Right lobe of liver (tissue), 6 donors: ENCODE measurements at regions not wholly inside any gene's neighbourhood (a gene's known extent, or its start where the extent isn't known, plus 50 kb on each side); places are given as distances from the start of the nearest gene placed in this dataset.
"Not testable (repeated sequence)": the region's sequence is repeated elsewhere in the genome, so short reads cannot be mapped to it uniquely, and the experiment has no call there.

Source experiments
- ATAC-seq, 4 donors: fragments of 200-7000 bp; cut with Tn5 transposase; one replicate each; pipeline ENCODE4 v1.9.1; 2020; ENCODE audit warnings: mild to moderate bottlenecking in 4 of 4, moderate library complexity in 4 of 4
- DNase-seq, 3 donors: peaks; one replicate each; pipeline ENCODE4 v3.0.0-alpha.2; 2020
- H3K27ac ChIP-seq, 3 donors: fragments of 200-600 bp; one replicate each; pipeline ENCODE4 v1.8.0; 2022
- H3K27me3 ChIP-seq, 2 donors: fragments of 200-600 bp; one replicate each; pipeline ENCODE4 v1.8.0; 2022
- H3K36me3 ChIP-seq, 4 donors: fragments of 200-600 bp; sonication (generic) in 1 of 4; one replicate each; pipeline versions ENCODE4 v1.5.1 to v1.8.0; 2017 to 2022; ENCODE audit warnings: control low read depth in 1 of 4
- H3K4me1 ChIP-seq, 4 donors: fragments of 200-600 bp; sonication (generic) in 1 of 4; one replicate each; pipeline versions ENCODE4 v1.5.1 to v1.8.0; 2017 to 2022; ENCODE audit warnings: control low read depth in 1 of 4
- H3K4me3 ChIP-seq, 3 donors: fragments of 200-600 bp; one replicate each; pipeline ENCODE4 v1.8.0; 2022
- H3K9me3 ChIP-seq, 4 donors: fragments of 200-600 bp; sonication (generic) in 1 of 4; one replicate each; pipeline versions ENCODE4 v1.5.1 to v1.8.0; 2017 to 2022; ENCODE audit warnings: control low read depth in 1 of 4
- POLR2A ChIP-seq: fragments of 450-650 bp; IDR thresholded peaks from one replicate; pipeline ENCODE4 v1.6.1; 2017; ENCODE audit warnings: antibody characterized with exemption, mild to moderate bottlenecking
- WGBS: methylation state at CpG from one replicate; pipeline ENCODE4 v1.1.6; 2018; ENCODE audit warnings: low coverage, low lambda C conversion rate; ENCODE audit not compliant: insufficient coverage; ENCODE audit errors: missing lambda C conversion rate; 5-methylcytosine and 5-hydroxymethylcytosine counted together
- intact Hi-C, 2 donors: fragments of 100-400 bp; cut with DNase I; formaldehyde crosslinking; loops; one replicate each; pipeline versions ENCODE4 v1.11.2 to v1.14.1; 2022
- TF ChIP-seq, protein P1 (sequence below), 4 donors: fragments of 200-600 bp in 3 of 4; fragments of 450-650 bp in 1 of 4; IDR thresholded peaks; one replicate each; pipeline versions ENCODE4 v1.5.1 to v1.8.0; 2016 to 2022; ENCODE audit warnings: antibody characterized with exemption in 4 of 4, mild to moderate bottlenecking in 2 of 4
- donor health status: DM: no; HTN: yes; CAD: no.
- donor health status: DM: no; HTN: no; CAD: no.
- donor health status: DM: no; HTN: no; CAD: no.
- donor health status: DM: no; HTN: yes; CAD: no.
- donor health status: DM: no; HTN: yes; CAD: no.

DNA sequence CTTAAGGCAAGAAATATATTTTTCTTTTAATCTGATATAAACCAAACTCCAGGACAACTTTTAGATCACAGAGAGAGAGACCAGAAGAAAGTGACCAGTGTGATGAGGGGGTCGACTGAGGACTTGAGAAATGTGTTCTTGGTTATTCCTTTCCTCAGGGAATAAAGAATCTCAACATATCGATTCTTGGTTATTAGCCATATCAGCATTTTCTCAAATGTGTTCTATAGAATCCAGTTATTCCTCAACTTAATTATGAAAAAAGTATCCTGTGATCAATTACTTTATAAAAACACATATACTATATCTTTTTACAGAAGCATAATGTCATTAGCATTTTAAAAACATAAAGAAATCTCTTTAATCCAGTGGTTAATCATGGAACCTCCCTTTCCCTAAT, 222.1 kb upstream of the FAM3C start:
- Histone ChIP-seq H3K9me3 (no peaks in the 10 kb centered on the region), H3K27ac (no peak overlapping the region), H3K4me1 (no peaks in the 10 kb centered on the region), H3K27me3 (no peaks in the 10 kb centered on the region), H3K4me3 (no peak overlapping the region), H3K36me3 (no peaks in the 10 kb centered on the region)
- WGBS, result 75% methylated on average over 2 of the region's 2 CpGs
- TF ChIP-seq, protein P1, sequence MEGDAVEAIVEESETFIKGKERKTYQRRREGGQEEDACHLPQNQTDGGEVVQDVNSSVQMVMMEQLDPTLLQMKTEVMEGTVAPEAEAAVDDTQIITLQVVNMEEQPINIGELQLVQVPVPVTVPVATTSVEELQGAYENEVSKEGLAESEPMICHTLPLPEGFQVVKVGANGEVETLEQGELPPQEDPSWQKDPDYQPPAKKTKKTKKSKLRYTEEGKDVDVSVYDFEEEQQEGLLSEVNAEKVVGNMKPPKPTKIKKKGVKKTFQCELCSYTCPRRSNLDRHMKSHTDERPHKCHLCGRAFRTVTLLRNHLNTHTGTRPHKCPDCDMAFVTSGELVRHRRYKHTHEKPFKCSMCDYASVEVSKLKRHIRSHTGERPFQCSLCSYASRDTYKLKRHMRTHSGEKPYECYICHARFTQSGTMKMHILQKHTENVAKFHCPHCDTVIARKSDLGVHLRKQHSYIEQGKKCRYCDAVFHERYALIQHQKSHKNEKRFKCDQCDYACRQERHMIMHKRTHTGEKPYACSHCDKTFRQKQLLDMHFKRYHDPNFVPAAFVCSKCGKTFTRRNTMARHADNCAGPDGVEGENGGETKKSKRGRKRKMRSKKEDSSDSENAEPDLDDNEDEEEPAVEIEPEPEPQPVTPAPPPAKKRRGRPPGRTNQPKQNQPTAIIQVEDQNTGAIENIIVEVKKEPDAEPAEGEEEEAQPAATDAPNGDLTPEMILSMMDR (IDR thresholded peaks at IDR 0.05), result no peak
- TF ChIP-seq POLR2A, result no peak
- ATAC-seq (no peak), DNase-seq (no peak)
- intact Hi-C loops, result no loop called here

DNA sequence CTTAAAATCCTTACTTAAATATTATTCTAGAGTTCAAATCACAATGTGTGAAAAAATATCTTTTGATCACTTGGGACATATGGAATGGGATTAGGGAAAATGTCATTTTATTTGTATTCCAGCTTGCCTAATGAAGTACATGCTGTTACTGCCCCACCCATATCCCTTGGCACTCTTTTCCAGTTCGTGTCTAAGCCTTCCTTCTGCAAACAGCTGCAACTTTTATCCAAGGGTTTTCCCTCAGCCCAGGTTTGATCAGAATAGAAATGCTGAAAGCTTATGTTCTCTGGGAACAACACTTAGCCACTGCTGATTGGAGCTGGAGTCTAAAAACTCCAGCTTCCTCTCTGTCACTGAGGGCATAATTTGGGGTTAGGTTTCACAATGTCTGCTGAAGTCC, 214.1 kb upstream of the FAM3C start:
- intact Hi-C loops, result no loop called here
- H3K27ac ChIP-seq, result no peak overlapping the region
- ATAC-seq, result no peak
- H3K27me3 ChIP-seq, result no peaks in the 10 kb centered on the region
- no peaks in the 10 kb centered on the region for H3K36me3 ChIP-seq
- H3K4me1 ChIP-seq, result no peaks in the 10 kb centered on the region
- WGBS, result 6% methylated on average over 1 of the region's 1 CpG
- H3K9me3 ChIP-seq, result no peaks in the 10 kb centered on the region
- no peak overlapping the region for H3K4me3 ChIP-seq
- no peak for DNase-seq
- TF ChIP-seq, protein P1 (IDR thresholded peaks at IDR 0.05), result no peak

DNA sequence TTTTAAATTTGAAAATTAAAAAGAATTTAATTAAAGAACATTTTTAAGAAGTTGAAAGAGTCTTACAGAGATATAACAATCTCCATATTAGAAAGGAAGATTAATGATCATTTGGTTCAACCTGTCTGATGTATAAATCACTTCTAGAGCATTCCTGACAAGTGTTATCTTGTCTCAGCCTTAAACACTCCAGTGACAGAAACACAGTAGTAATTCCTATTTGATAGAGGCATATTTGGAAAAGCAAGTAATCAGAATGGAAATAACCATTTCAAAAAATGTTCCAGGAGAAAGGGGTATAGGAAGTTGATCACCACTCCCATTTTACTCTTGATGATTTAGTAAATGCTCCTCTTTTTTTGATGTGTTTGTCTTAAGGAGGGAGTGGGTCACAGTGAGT, 213.1 kb upstream of the FAM3C start:
- ATAC-seq (no peak), DNase-seq (no peak)
- H3K9me3 ChIP-seq, result no peaks in the 10 kb centered on the region
- intact Hi-C loops, result no loop called here
- H3K4me1 ChIP-seq, result no peaks in the 10 kb centered on the region
- H3K27ac ChIP-seq, result no peak overlapping the region
- no peak overlapping the region for H3K4me3 ChIP-seq
- H3K36me3 ChIP-seq, result no peaks in the 10 kb centered on the region
- no peaks in the 10 kb centered on the region for H3K27me3 ChIP-seq
- no peak for TF ChIP-seq POLR2A
- TF ChIP-seq, protein P1 (IDR thresholded peaks at IDR 0.05), result no peak

DNA sequence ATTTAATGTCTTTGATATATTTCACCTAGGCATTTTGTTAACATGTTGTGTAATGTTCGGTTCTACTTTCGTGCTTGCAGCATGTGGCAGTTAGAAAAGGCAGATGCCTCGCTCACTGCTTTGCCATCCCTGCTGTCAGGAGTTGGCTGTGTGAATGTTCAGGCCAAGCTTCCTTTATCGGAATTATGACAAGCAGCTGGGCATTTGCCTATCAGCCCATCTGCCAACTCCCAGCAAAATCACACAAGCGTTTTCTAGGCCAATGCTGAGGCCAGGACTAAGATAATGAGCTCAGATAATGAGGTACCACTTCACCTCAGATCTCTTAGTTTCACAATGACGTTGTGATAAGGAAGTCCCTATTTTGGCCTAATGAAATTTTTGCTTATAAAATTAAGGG, 212.7 kb upstream of the FAM3C start:
- Histone ChIP-seq H3K36me3 (no peaks in the 10 kb centered on the region), H3K4me1 (no peaks in the 10 kb centered on the region), H3K9me3 (no peaks in the 10 kb centered on the region), H3K4me3 (no peak overlapping the region), H3K27me3 (no peaks in the 10 kb centered on the region), H3K27ac (no peak overlapping the region)
- TF ChIP-seq, protein P1 (IDR thresholded peaks at IDR 0.05), result no peak
- no peak for TF ChIP-seq POLR2A
- DNase-seq (no peak), ATAC-seq (no peak)
- intact Hi-C loops, result no loop called here
- WGBS, result 60% methylated on average over 5 of the region's 6 CpGs

DNA sequence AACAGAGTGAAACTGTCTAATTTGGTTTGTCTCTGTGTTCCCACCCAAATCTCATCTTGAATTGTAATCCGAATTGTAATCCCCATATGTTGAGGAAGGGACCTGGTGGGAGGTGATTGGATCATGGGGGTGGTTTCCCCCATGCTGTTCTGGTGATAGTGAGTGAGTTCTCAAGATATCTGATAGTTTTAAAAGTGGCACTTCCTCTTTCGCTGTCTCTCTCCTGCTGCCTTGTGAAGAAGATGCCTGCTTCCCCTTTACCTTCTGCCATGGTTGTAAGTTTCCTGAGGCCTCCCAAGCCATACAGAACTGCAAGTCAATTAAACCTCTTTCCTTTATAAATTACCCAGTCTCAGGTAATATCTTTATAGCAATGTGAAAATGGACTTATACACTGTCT, 212.1 kb upstream of the FAM3C start:
- 87% methylated on average over 1 of the region's 2 CpGs for WGBS
- H3K27me3 ChIP-seq, intact Hi-C loops, H3K27ac ChIP-seq, H3K36me3 ChIP-seq, H3K9me3 ChIP-seq, H3K4me1 ChIP-seq, ATAC-seq, H3K4me3 ChIP-seq, DNase-seq: not testable (repeated sequence)
